Breast epithelium (tissue), 3 donors: ENCODE measurements at regions not wholly inside any gene's neighbourhood (a gene's known extent, or its start where the extent isn't known, plus 50 kb on each side); places are given as distances from the start of the nearest gene placed in this dataset.

Experiments used
- POLR2A ChIP-seq: fragments of 450-650 bp; IDR thresholded peaks from one replicate; pipeline ENCODE4 v1.6.1; 2016; ENCODE audit warnings: antibody characterized with exemption, mild to moderate bottlenecking, moderate library complexity
- TF ChIP-seq, protein P1 (sequence below), 3 donors: fragments of 450-650 bp; IDR thresholded peaks; one replicate each; pipeline ENCODE4 v1.5.1; 2016 to 2017; ENCODE audit warnings: antibody characterized with exemption in 3 of 3, mild to moderate bottlenecking in 3 of 3, moderate library complexity in 3 of 3

DNA sequence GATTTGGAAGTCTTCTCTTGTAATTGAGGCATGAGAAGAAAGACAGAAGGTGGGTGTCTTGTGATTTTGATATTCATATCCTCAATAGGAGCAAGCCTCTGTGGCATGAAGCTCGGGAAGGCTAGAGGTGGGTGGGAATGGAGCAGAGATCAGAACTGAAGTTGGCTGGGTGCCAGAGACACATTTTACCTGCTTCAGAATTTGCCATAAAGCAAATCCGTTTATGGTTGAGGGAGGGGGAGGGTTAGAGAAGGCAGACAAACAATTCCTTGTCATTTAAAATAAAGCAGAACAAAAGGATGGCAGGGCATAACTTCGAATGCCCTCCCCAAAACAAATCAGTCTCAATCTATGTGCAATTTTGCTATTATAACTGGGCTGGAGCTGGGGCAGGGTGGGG, 305.9 kb downstream of the KLF5 start:
- TF ChIP-seq, protein P1, sequence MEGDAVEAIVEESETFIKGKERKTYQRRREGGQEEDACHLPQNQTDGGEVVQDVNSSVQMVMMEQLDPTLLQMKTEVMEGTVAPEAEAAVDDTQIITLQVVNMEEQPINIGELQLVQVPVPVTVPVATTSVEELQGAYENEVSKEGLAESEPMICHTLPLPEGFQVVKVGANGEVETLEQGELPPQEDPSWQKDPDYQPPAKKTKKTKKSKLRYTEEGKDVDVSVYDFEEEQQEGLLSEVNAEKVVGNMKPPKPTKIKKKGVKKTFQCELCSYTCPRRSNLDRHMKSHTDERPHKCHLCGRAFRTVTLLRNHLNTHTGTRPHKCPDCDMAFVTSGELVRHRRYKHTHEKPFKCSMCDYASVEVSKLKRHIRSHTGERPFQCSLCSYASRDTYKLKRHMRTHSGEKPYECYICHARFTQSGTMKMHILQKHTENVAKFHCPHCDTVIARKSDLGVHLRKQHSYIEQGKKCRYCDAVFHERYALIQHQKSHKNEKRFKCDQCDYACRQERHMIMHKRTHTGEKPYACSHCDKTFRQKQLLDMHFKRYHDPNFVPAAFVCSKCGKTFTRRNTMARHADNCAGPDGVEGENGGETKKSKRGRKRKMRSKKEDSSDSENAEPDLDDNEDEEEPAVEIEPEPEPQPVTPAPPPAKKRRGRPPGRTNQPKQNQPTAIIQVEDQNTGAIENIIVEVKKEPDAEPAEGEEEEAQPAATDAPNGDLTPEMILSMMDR (IDR thresholded peaks at IDR 0.05), result no peak
- no peak for TF ChIP-seq POLR2A
